ENCODE measurements at regions not wholly inside any gene's neighbourhood (a gene's known extent, or its start where the extent isn't known, plus 50 kb on each side); places are given as distances from the start of the nearest gene placed in this dataset.

DNA sequence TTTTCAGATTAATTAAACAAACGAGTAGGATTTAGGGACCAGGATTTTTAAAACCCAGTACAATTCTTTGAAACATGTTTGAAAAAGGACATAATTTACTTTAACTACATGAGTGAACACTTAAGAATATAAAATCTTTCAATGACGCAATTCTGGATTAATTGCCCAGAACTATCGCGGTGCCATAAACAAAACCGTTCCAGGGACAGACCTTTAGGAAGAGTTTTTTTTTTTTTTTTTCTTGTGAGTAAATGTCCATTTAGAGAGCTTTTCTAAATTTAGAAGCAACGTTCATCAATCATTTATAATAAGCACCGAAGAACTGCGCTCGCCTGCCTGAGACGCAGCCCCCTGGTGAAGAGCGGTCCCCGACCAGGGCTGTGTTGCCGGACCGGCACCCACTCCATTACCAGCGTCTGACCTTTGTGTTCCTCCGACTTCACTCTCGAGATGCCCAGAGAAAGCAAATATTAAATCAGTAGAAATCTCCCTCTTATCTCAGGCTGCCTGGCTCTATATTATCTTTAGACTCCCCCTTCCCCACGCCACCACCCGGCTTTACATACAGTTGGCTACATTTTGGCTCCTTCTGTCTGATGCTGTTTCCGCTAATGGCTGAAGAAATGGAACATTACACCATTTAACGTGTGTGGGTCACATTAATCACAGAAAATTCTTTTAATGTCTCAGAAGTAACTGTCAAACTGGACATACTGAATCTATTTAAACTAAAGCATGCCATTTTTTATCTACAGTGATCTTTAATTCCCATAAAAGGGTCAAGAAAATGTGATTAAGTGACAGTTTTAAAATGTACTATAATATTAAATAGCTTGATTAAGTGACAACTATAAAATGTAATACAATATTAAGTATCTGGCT lies 364.0 kb upstream of the MEIS1 start:
- Mint-ChIP-seq H3K27ac (ENCODE audit: unreplicated experiment) (no peak overlapping the region), H3K36me3 (ENCODE audit: low read depth) (no peaks in the 10 kb centered on the region), H3K4me1 (peaks cover 17% of the 10 kb centered on the region), H3K9me3 (peaks cover 2% of the 10 kb centered on the region), H3K27me3 (ENCODE audit: low read depth) (no peaks in the 10 kb centered on the region), H3K4me3 (no peak overlapping the region)
- no peak for DNase-seq (ENCODE audit: low read depth, low spot score)
- TF ChIP-seq, protein P1, sequence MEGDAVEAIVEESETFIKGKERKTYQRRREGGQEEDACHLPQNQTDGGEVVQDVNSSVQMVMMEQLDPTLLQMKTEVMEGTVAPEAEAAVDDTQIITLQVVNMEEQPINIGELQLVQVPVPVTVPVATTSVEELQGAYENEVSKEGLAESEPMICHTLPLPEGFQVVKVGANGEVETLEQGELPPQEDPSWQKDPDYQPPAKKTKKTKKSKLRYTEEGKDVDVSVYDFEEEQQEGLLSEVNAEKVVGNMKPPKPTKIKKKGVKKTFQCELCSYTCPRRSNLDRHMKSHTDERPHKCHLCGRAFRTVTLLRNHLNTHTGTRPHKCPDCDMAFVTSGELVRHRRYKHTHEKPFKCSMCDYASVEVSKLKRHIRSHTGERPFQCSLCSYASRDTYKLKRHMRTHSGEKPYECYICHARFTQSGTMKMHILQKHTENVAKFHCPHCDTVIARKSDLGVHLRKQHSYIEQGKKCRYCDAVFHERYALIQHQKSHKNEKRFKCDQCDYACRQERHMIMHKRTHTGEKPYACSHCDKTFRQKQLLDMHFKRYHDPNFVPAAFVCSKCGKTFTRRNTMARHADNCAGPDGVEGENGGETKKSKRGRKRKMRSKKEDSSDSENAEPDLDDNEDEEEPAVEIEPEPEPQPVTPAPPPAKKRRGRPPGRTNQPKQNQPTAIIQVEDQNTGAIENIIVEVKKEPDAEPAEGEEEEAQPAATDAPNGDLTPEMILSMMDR (conservative IDR thresholded peaks at IDR 0.05), result no peak

DNA sequence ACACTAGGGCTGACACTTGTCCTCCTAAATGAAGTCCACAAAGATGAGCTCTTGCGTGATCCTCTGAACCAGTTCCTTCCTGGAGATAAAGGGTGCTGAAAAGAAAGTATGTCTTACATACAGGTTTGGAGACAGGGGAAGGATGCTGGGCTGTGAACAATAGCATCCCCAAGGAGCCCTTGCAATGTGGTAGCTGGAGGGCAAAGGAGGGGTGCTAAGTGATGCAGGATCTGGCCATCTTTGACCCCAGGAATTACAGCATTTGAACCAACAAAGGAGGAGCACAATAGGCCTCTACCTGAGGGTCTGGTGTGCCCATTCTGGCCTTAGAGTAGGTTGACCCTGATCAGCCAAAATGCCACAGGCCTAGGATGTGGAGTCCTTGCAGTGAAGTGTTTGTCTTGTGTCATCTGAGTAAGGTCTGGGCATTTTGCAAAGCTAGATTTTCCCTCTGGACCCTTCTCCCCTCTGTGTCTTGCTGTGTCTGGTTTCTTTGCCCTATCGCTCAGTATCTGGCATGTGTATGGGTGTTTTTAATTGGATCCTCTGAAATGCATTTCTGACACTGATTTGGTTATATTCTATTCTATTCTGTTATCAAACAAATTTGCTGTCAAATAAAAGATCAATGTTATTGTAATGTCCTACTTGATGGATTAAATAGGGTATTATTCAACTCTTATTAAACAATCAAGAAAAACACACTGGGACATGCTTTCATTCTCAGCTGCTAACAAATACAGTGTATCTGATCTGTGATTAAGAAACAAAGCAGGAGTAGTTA lies 364.8 kb upstream of the MEIS1 start:
- Mint-ChIP-seq H3K9me3 (peaks cover 2% of the 10 kb centered on the region), H3K27me3 (ENCODE audit: low read depth) (no peaks in the 10 kb centered on the region), H3K27ac (ENCODE audit: unreplicated experiment) (no peak overlapping the region), H3K4me1 (peaks cover 17% of the 10 kb centered on the region), H3K4me3 (no peak overlapping the region), H3K36me3 (ENCODE audit: low read depth) (no peaks in the 10 kb centered on the region)
- DNase-seq (ENCODE audit: low read depth, low spot score), result no peak
- TF ChIP-seq, protein P1 (conservative IDR thresholded peaks at IDR 0.05), result no peak

DNA sequence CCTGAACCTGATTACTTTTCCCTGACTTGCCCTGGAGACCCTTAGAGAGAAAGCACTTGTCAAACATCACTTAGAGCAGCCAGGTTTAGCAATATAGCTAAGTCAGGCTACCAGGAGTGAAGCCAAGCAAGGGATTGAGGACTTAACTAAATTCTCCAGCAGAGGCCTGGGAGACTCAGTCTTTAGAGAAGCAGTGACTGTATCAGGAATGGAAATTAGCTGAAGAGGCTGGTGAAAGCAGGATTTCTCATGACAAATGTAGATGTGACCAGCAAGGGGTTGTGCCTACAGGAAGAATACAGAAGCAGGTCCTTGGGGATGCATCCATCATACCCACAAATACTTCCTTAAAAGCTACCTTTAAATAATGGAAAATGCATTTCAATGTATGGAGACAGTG lies 368.9 kb upstream of the MEIS1 start:
- TF ChIP-seq, protein P1 (conservative IDR thresholded peaks at IDR 0.05), result no peak

DNA sequence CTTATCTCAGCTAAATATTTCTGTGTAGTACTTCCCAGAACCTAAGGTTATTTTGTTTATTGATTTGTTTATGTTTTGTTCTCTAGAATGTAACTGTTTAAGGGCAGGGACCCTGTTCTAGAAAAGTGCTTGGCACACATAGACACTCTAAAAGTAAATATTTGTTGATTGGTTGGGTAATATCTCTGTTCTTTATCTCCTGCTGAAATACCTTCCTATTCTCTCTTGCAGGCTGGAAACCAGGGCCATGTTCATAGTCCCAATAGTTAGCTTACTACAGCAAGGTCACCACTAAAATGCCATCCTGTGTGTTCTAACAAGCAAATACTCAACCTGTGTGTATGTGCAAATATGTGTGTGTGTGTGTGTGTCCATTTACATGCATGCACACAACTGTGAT lies 375.6 kb upstream of the MEIS1 start:
- Mint-ChIP-seq H3K27ac (ENCODE audit: unreplicated experiment) (no peak overlapping the region), H3K4me3 (no peak overlapping the region), H3K27me3 (ENCODE audit: low read depth) (no peaks in the 10 kb centered on the region), H3K36me3 (ENCODE audit: low read depth) (no peaks in the 10 kb centered on the region), H3K9me3 (no peaks in the 10 kb centered on the region), H3K4me1 (peaks cover 2% of the 10 kb centered on the region)
- TF ChIP-seq, protein P1 (conservative IDR thresholded peaks at IDR 0.05), result no peak
- DNase-seq (ENCODE audit: low read depth, low spot score), result no peak

More for the DNA sequence above, 368.9 kb upstream of the MEIS1 start:
- Mint-ChIP-seq H3K4me3 (no peak overlapping the region), H3K27ac (ENCODE audit: unreplicated experiment) (no peak overlapping the region), H3K27me3 (ENCODE audit: low read depth) (no peaks in the 10 kb centered on the region), H3K9me3 (no peaks in the 10 kb centered on the region), H3K4me1 (peaks cover 17% of the 10 kb centered on the region), H3K36me3 (ENCODE audit: low read depth) (no peaks in the 10 kb centered on the region)
- DNase-seq (ENCODE audit: low read depth, low spot score), result no peak

DNA sequence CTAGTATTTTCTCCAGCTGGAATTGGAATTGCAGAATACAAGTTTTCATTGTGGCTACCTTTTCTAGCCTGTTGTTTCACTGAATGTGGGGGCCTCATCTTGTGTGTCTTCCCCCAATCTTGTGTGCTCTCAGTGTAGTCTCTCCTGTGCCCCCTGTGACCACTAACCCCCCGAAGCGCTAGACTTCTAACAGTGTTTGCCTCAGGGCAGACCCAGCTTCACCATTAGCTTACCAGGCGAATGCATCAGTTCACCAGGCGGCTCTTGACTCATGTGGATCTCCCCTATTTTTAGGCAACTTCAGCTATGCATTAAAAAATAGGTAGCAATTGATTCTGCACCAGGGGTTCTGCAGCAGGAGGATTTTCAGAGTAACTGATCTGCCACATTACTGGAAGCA lies 376.2 kb upstream of the MEIS1 start:
- DNase-seq (ENCODE audit: low read depth, low spot score), result no peak
- Mint-ChIP-seq H3K36me3 (ENCODE audit: low read depth) (no peaks in the 10 kb centered on the region), H3K27me3 (ENCODE audit: low read depth) (no peaks in the 10 kb centered on the region), H3K27ac (ENCODE audit: unreplicated experiment) (no peak overlapping the region), H3K4me1 (peaks cover 7% of the 10 kb centered on the region), H3K4me3 (no peak overlapping the region), H3K9me3 (no peaks in the 10 kb centered on the region)
- TF ChIP-seq, protein P1 (conservative IDR thresholded peaks at IDR 0.05), result no peak

All from neural crest cell (in vitro differentiated cells).